GM23338 (cell line): ENCODE measurements at regions not wholly inside any gene's neighbourhood (a gene's known extent, or its start where the extent isn't known, plus 50 kb on each side); places are given as distances from the start of the nearest gene placed in this dataset.

Experiments
- ATAC-seq: fragments of 200-7000 bp; cut with Tn5 transposase; 3 replicates; pipeline ENCODE4 v1.9.1; 2020
- DNase-seq: peaks from one replicate; pipeline ENCODE4 v3.0.0-alpha.2; 2015; ENCODE audit warnings: low spot score
- H2AFZ ChIP-seq: fragments of 200-600 bp; sonication (generic); 2 replicates; pipeline ENCODE4 v1.8.0; 2016; ENCODE audit warnings: antibody characterized with exemption, mild to moderate bottlenecking, moderate library complexity
- H3F3A ChIP-seq: fragments of 200-600 bp; sonication (generic); replicated peaks from 2 replicates; pipeline ENCODE4 v1.8.0; 2017; ENCODE audit warnings: antibody characterized with exemption, mixed run types, low read depth
- H3K27ac ChIP-seq: fragments of 200-600 bp; sonication (generic); 2 replicates; pipeline ENCODE4 v1.6.1; 2016; ENCODE audit warnings: low read depth
- H3K27me3 ChIP-seq: fragments of 200-600 bp; sonication (generic); 2 replicates; pipeline ENCODE4 v1.8.0; 2016; ENCODE audit warnings: mild to moderate bottlenecking, mixed run types, moderate library complexity; ENCODE audit not compliant: insufficient read depth
- H3K36me3 ChIP-seq: fragments of 200-600 bp; sonication (generic); 2 replicates; pipeline ENCODE4 v1.8.0; 2016; ENCODE audit warnings: mild to moderate bottlenecking; ENCODE audit not compliant: insufficient read depth
- H3K4me1 ChIP-seq: fragments of 200-600 bp; sonication (generic); 2 replicates; pipeline ENCODE4 v1.8.0; 2016; ENCODE audit warnings: mild to moderate bottlenecking, moderate library complexity; ENCODE audit not compliant: insufficient read depth
- H3K4me2 ChIP-seq: fragments of 200-600 bp; sonication (generic); 2 replicates; pipeline ENCODE4 v1.7.1; 2017; ENCODE audit warnings: mixed run types
- H3K4me3 ChIP-seq: fragments of 200-600 bp; sonication (generic); 2 replicates; pipeline ENCODE4 v1.6.1; 2016; ENCODE audit warnings: mixed run types
- H3K79me2 ChIP-seq: fragments of 200-600 bp; sonication (generic); replicated peaks from 2 replicates; pipeline ENCODE4 v1.8.0; 2017; ENCODE audit warnings: mild to moderate bottlenecking; ENCODE audit not compliant: insufficient read depth
- H3K9me2 ChIP-seq: fragments of 200-600 bp; sonication (generic); 2 replicates; pipeline ENCODE4 v1.8.0; 2017; ENCODE audit not compliant: insufficient read depth
- H4K20me1 ChIP-seq: fragments of 200-600 bp; sonication (generic); replicated peaks from 2 replicates; pipeline ENCODE4 v1.8.0; 2017; ENCODE audit warnings: mild to moderate bottlenecking; ENCODE audit not compliant: insufficient read depth
- H3K27ac Mint-ChIP-seq: 2 replicates; pipeline ENCODE4 v1.8.0; 2020; ENCODE audit warnings: inconsistent platforms, mild to moderate bottlenecking, moderate library complexity, mixed read lengths
- H3K27me3 Mint-ChIP-seq: 3 replicates; pipeline ENCODE4 v1.8.0; 2022; ENCODE audit warnings: low read depth, mild to moderate bottlenecking, moderate library complexity, mixed read lengths, inconsistent platforms; ENCODE audit not compliant: insufficient read depth, poor library complexity
- H3K36me3 Mint-ChIP-seq: 3 replicates; pipeline ENCODE4 v1.8.0; 2021; ENCODE audit warnings: low read depth, mild to moderate bottlenecking, inconsistent platforms, moderate library complexity, mixed read lengths
- H3K4me1 Mint-ChIP-seq: 3 replicates; pipeline ENCODE4 v1.8.0; 2020; ENCODE audit warnings: mild to moderate bottlenecking, inconsistent platforms, mixed read lengths
- H3K4me3 Mint-ChIP-seq: 3 replicates; pipeline ENCODE4 v1.8.0; 2021; ENCODE audit warnings: moderate library complexity, mild to moderate bottlenecking, inconsistent platforms, mixed read lengths
- H3K9me3 Mint-ChIP-seq: 3 replicates; pipeline ENCODE4 v1.8.0; 2020; ENCODE audit warnings: moderate library complexity, mild to moderate bottlenecking, inconsistent platforms, mixed read lengths
- CREB1 ChIP-seq: fragments of 250-450 bp; sonication (Bioruptor Pico); IDR thresholded peaks from 2 replicates; pipeline ENCODE4 v1.5.0; 2020; ENCODE audit warnings: low read depth, mild to moderate bottlenecking, moderate library complexity
- CTCF ChIP-seq, 2 experiments: fragments of 200-600 bp in 1 of 2; sonication (generic) in 1 of 2; conservative IDR thresholded peaks; 2 replicates each; pipeline versions ENCODE4 v1.5.1 to v1.6.1; 2016 to 2017; ENCODE audit warnings: antibody characterized with exemption in 2 of 2, low read depth in 2 of 2, mild to moderate bottlenecking in 2 of 2, moderate library complexity in 1 of 2
- ETS1 ChIP-seq: IDR thresholded peaks from 2 replicates; pipeline ENCODE4 v1.6.1; 2016; ENCODE audit warnings: antibody characterized with exemption
- EZH2 ChIP-seq: fragments of 200-600 bp; sonication (generic); IDR thresholded peaks from one replicate; pipeline ENCODE4 v1.8.0; 2017; ENCODE audit warnings: antibody characterized with exemption, mild to moderate bottlenecking, low read depth; ENCODE audit not compliant: unreplicated experiment
- EZH2phosphoT487 ChIP-seq: fragments of 200-600 bp; sonication (generic); IDR thresholded peaks from one replicate; pipeline ENCODE4 v1.8.1; 2018; ENCODE audit warnings: antibody characterized with exemption; ENCODE audit not compliant: unreplicated experiment
- JUNB ChIP-seq: IDR thresholded peaks from one replicate; pipeline ENCODE4 v1.6.1; 2016; ENCODE audit warnings: antibody characterized with exemption; ENCODE audit not compliant: unreplicated experiment
- NANOG ChIP-seq: IDR thresholded peaks from 2 replicates; pipeline ENCODE4 v1.6.1; 2016; ENCODE audit warnings: antibody characterized with exemption, borderline replicate concordance
- POLR2AphosphoS5 ChIP-seq: IDR thresholded peaks from 2 replicates; pipeline ENCODE4 v1.6.1; 2016; ENCODE audit warnings: antibody characterized with exemption, low read depth
- REST ChIP-seq: IDR thresholded peaks from one replicate; pipeline ENCODE4 v1.6.1; 2018; ENCODE audit warnings: antibody characterized with exemption; ENCODE audit not compliant: unreplicated experiment
- STAT1 ChIP-seq: IDR thresholded peaks from one replicate; pipeline ENCODE4 v1.6.1; 2016; ENCODE audit warnings: antibody characterized with exemption; ENCODE audit not compliant: unreplicated experiment
- ZNF114 ChIP-seq: fragments of 250-450 bp; sonication (Bioruptor Pico); IDR thresholded peaks from 2 replicates; pipeline ENCODE4 v1.5.0; 2020; ENCODE audit warnings: mild to moderate bottlenecking, moderate library complexity
- ZNF331 ChIP-seq: fragments of 250-450 bp; sonication (Bioruptor Pico); IDR thresholded peaks from 2 replicates; pipeline ENCODE4 v1.5.0; 2020; ENCODE audit warnings: low read depth, mild to moderate bottlenecking, moderate library complexity
- ZNF462 ChIP-seq: fragments of 250-450 bp; sonication (Bioruptor Pico); IDR thresholded peaks from 2 replicates; pipeline ENCODE4 v1.5.0; 2020; ENCODE audit warnings: mild to moderate bottlenecking, moderate library complexity

- TF ChIP-seq CTCF (conservative IDR thresholded peaks at IDR 0.05; ENCODE audit: low read depth in 2 of 2): no peak
- no peak for TF ChIP-seq EZH2
- TF ChIP-seq ZNF331 (CRISPR knock-in tag): no peak
- no peak for TF ChIP-seq ETS1
- TF ChIP-seq ZNF114 (CRISPR knock-in tag): no peak
- no peak for TF ChIP-seq STAT1
- no peak for TF ChIP-seq CREB1
- TF ChIP-seq JUNB: no peak
- TF ChIP-seq NANOG: no peak
- no peak for TF ChIP-seq POLR2AphosphoS5
Observed at GRCh38 chr11:112786886-112787530, 174.2 kb upstream of the NCAM1 start (continued).

- H3K9me2 ChIP-seq: peaks cover 12% of the 10 kb centered on the region; the same call in 1 of the 2 replicates
- peaks cover 11% of the 10 kb centered on the region for H3K4me1 Mint-ChIP-seq
- peaks cover 3% of the 10 kb centered on the region for H3K27me3 Mint-ChIP-seq
- no peak overlapping the region for H3K4me3 ChIP-seq
- H3K4me2 ChIP-seq: no peak overlapping the region
- ATAC-seq (no peak), DNase-seq (no peak)
- no peak overlapping the region for H3K27ac Mint-ChIP-seq
- H2AFZ ChIP-seq: no peak overlapping the region
- no peaks in the 10 kb centered on the region for H3K36me3 ChIP-seq
- H3K36me3 Mint-ChIP-seq: no peaks in the 10 kb centered on the region; the same call in 2 of the 3 replicates
- no peak overlapping the region for H3K4me3 Mint-ChIP-seq
- no peaks in the 10 kb centered on the region for H3K27me3 ChIP-seq
- H3K4me1 ChIP-seq: no peaks in the 10 kb centered on the region
- H3K79me2 ChIP-seq: no peaks in the 10 kb centered on the region
- no peaks in the 10 kb centered on the region for H3K9me3 Mint-ChIP-seq
- no peaks in the 10 kb centered on the region for H4K20me1 ChIP-seq
- no peak overlapping the region for H3K27ac ChIP-seq
- no peaks in the 10 kb centered on the region for H3F3A ChIP-seq
- TF ChIP-seq EZH2: no peak
- no peak for TF ChIP-seq ZNF331 (CRISPR knock-in tag)
- no peak for TF ChIP-seq ZNF114 (CRISPR knock-in tag)
- no peak for TF ChIP-seq REST
- no peak for TF ChIP-seq NANOG
- no peak for TF ChIP-seq ZNF462 (CRISPR knock-in tag)
- no peak for TF ChIP-seq EZH2phosphoT487
- no peak for TF ChIP-seq JUNB
Observed at GRCh38 chr11:112789481-112789880, 171.7 kb upstream of the NCAM1 start.
